ENCODE measurements at regions not wholly inside any gene's neighbourhood (a gene's known extent, or its start where the extent isn't known, plus 50 kb on each side); places are given as distances from the start of the nearest gene placed in this dataset.
"Not testable (repeated sequence)": the region's sequence is repeated elsewhere in the genome, so short reads cannot be mapped to it uniquely, and the experiment has no call there.

DNA sequence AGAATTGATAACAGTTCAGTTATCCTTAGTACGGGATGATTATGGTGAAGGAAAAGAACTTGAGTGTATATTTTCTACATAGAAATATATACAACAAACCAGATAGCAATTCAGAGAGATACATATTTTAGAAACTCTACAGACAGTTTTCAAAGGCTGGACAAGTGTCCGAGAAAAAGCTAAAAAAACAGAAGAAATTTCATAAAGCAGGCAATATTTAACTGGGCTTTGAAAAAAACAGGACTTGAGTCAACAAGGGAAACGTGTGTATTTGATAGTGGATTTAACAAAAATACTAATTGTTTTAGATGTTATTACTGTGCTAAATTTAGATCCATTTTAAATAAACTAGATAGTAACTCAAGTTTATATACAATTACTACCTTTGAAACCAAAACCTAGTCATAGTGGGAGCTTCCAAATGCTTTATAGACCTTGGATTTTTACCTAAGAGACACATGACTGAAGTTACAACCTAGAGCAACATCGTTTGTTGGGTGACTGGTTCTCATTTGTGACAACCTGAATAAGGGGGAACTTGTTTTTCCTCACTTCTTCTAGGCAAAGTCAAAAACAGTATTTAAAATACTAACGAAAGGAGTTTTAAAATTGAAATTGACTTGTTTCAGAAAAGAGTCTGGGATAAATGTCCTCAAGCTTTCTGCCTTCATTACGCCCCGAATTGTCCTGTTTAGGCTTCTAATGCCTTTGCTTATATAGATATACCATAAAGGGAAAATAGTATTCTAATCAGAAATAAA is 116.7 kb upstream of the PRSS16 start (continued):
- TF ChIP-seq, protein P1, sequence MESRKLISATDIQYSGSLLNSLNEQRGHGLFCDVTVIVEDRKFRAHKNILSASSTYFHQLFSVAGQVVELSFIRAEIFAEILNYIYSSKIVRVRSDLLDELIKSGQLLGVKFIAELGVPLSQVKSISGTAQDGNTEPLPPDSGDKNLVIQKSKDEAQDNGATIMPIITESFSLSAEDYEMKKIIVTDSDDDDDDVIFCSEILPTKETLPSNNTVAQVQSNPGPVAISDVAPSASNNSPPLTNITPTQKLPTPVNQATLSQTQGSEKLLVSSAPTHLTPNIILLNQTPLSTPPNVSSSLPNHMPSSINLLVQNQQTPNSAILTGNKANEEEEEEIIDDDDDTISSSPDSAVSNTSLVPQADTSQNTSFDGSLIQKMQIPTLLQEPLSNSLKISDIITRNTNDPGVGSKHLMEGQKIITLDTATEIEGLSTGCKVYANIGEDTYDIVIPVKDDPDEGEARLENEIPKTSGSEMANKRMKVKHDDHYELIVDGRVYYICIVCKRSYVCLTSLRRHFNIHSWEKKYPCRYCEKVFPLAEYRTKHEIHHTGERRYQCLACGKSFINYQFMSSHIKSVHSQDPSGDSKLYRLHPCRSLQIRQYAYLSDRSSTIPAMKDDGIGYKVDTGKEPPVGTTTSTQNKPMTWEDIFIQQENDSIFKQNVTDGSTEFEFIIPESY (IDR thresholded peaks at IDR 0.05): no peak

DNA sequence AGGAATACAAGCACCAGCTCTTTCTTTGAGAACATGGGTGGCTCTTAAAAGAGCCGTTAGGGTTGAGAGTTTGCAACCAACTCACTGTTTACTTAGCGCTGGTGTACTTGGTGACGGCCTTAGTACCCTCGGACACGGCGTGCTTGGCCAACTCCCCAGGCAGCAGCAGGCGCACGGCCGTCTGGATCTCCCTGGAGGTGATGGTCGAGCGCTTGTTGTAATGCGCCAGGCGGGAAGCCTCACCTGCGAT is 115.3 kb upstream of the PRSS16 start:
- 2% methylated on average over 14 of the region's 14 CpGs for WGBS
- H3K27ac ChIP-seq (ENCODE audit: low read depth in 1 of 2, low read length in 2 of 2): peak overlapping the region; percentile 70 to 88
- peaks cover 0 to 19% (median 13%) of the 10 kb centered on the region in 4 donors for H3K4me1 ChIP-seq (ENCODE audit: control insufficient read depth in 4 of 4, insufficient read depth in 4 of 4, low read length in 3 of 4)

DNA sequence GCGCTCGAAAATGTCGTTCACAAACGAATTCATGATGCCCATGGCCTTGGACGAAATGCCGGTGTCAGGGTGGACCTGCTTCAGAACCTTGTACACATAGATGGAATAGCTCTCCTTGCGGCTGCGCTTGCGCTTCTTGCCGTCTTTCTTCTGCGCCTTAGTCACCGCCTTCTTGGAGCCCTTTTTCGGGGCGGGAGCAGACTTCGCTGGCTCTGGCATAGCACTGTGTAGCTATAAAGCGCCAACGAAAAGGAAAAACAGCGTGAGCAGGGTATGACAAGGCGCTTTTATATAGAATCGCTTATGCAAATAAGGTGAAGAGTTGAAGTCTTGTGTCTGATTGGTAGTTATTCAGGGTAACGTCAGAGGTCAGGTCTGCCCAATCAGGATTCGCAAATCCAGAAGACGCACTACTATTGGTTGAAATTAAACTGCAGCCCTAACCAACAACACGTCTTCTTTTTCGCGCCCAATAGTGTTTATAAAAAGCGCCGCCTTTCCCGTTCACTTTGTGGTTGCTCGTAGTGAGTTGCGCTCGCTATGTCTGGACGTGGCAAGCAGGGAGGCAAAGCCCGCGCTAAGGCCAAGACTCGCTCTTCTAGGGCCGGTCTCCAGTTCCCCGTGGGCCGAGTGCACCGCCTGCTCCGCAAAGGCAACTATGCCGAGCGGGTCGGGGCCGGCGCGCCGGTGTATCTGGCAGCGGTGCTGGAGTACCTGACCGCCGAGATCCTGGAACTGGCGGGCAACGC is 114.8 kb upstream of the PRSS16 start:
- WGBS: 2% methylated on average over 53 of the region's 53 CpGs
- H3K4me1 ChIP-seq (ENCODE audit: control insufficient read depth in 4 of 4, insufficient read depth in 4 of 4, low read length in 3 of 4): peaks cover 0 to 19% (median 12%) of the 10 kb centered on the region in 4 donors
- peak overlapping the region; percentile 70 to 88 for H3K27ac ChIP-seq (ENCODE audit: low read depth in 1 of 2, low read length in 2 of 2)

More for the DNA sequence above, 115.3 kb upstream of the PRSS16 start:
- DNase-seq (ENCODE audit: low spot score); H3K36me3 ChIP-seq (ENCODE audit: control insufficient read depth in 4 of 4, insufficient read depth in 3 of 4, low read depth in 1 of 4, low read length in 3 of 4); H3K27me3 ChIP-seq (ENCODE audit: control insufficient read depth in 4 of 4, insufficient read depth in 4 of 4, low read length in 3 of 4): not testable (repeated sequence)
- Histone ChIP-seq H3K4me3 (ENCODE audit: low read depth in 1 of 3, low read length in 3 of 3) (peak overlapping the region; percentile 42 to 51 (median 42)), H3K9ac (ENCODE audit: low read depth in 1 of 2, low read length in 2 of 2) (peak overlapping the region in 1 of 2 donors; percentile 34), H3K9me3 (ENCODE audit: control insufficient read depth in 4 of 4, low read length in 3 of 4) (peaks cover 0 to 17% (median under 1%) of the 10 kb centered on the region in 4 donors)

More for the DNA sequence above, 114.8 kb upstream of the PRSS16 start:
- Histone ChIP-seq H3K9me3 (ENCODE audit: control insufficient read depth in 4 of 4, low read length in 3 of 4) (peaks cover 0 to 17% (median under 1%) of the 10 kb centered on the region in 4 donors), H3K4me3 (ENCODE audit: low read depth in 1 of 3, low read length in 3 of 3) (peak overlapping the region; percentile 42 to 54 (median 45)), H3K36me3 (ENCODE audit: control insufficient read depth in 4 of 4, insufficient read depth in 3 of 4, low read depth in 1 of 4, low read length in 3 of 4) (peaks cover 0 to 7% (median 0%) of the 10 kb centered on the region in 4 donors), H3K27me3 (ENCODE audit: control insufficient read depth in 4 of 4, insufficient read depth in 4 of 4, low read length in 3 of 4) (peaks cover 0 to 4% (median 0%) of the 10 kb centered on the region in 4 donors), H3K9ac (ENCODE audit: low read depth in 1 of 2, low read length in 2 of 2) (peak overlapping the region in 1 of 2 donors; percentile 82)
- TF ChIP-seq, protein P2, sequence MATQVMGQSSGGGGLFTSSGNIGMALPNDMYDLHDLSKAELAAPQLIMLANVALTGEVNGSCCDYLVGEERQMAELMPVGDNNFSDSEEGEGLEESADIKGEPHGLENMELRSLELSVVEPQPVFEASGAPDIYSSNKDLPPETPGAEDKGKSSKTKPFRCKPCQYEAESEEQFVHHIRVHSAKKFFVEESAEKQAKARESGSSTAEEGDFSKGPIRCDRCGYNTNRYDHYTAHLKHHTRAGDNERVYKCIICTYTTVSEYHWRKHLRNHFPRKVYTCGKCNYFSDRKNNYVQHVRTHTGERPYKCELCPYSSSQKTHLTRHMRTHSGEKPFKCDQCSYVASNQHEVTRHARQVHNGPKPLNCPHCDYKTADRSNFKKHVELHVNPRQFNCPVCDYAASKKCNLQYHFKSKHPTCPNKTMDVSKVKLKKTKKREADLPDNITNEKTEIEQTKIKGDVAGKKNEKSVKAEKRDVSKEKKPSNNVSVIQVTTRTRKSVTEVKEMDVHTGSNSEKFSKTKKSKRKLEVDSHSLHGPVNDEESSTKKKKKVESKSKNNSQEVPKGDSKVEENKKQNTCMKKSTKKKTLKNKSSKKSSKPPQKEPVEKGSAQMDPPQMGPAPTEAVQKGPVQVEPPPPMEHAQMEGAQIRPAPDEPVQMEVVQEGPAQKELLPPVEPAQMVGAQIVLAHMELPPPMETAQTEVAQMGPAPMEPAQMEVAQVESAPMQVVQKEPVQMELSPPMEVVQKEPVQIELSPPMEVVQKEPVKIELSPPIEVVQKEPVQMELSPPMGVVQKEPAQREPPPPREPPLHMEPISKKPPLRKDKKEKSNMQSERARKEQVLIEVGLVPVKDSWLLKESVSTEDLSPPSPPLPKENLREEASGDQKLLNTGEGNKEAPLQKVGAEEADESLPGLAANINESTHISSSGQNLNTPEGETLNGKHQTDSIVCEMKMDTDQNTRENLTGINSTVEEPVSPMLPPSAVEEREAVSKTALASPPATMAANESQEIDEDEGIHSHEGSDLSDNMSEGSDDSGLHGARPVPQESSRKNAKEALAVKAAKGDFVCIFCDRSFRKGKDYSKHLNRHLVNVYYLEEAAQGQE (IDR thresholded peaks at IDR 0.05): peak; percentile 81
- peak; percentile 92 for TF ChIP-seq SP1 (IDR thresholded peaks at IDR 0.05)
- peak; percentile 77 for TF ChIP-seq NR2F2 (IDR thresholded peaks at IDR 0.05)
- no peak for TF ChIP-seq FOXA2 (IDR thresholded peaks at IDR 0.05)
- TF ChIP-seq, protein P1 (IDR thresholded peaks at IDR 0.05): no peak
- TF ChIP-seq FOXA1 (IDR thresholded peaks at IDR 0.05): peak; percentile 32
- TF ChIP-seq, protein P3, sequence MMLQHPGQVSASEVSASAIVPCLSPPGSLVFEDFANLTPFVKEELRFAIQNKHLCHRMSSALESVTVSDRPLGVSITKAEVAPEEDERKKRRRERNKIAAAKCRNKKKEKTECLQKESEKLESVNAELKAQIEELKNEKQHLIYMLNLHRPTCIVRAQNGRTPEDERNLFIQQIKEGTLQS (IDR thresholded peaks at IDR 0.05): no peak
- peak in 1 of 2 donors; percentile 31 for TF ChIP-seq RXRA (IDR thresholded peaks at IDR 0.05)
- peak in 1 of 2 donors; percentile 44 for TF ChIP-seq JUND (IDR thresholded peaks at IDR 0.05)
- TF ChIP-seq HNF4A (conservative IDR thresholded peaks at IDR 0.05): no peak
- TF ChIP-seq, protein P4, sequence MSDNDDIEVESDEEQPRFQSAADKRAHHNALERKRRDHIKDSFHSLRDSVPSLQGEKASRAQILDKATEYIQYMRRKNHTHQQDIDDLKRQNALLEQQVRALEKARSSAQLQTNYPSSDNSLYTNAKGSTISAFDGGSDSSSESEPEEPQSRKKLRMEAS (IDR thresholded peaks at IDR 0.05): no peak
- no peak for TF ChIP-seq HNF4G (IDR thresholded peaks at IDR 0.05)
- no peak for TF ChIP-seq GABPA (IDR thresholded peaks at IDR 0.05 in 1 of 2, conservative IDR thresholded peaks at IDR 0.05 in 1 of 2)
- TF ChIP-seq RAD21 (IDR thresholded peaks at IDR 0.05): no peak
- no peak for TF ChIP-seq EGR1 (IDR thresholded peaks at IDR 0.05; ENCODE audit: low read depth in 2 of 2)
- peak; percentile 96 for TF ChIP-seq TAF1 (conservative IDR thresholded peaks at IDR 0.05)
- TF ChIP-seq YY1 (IDR thresholded peaks at IDR 0.05): peak; percentile 35
- TF ChIP-seq, protein P5, sequence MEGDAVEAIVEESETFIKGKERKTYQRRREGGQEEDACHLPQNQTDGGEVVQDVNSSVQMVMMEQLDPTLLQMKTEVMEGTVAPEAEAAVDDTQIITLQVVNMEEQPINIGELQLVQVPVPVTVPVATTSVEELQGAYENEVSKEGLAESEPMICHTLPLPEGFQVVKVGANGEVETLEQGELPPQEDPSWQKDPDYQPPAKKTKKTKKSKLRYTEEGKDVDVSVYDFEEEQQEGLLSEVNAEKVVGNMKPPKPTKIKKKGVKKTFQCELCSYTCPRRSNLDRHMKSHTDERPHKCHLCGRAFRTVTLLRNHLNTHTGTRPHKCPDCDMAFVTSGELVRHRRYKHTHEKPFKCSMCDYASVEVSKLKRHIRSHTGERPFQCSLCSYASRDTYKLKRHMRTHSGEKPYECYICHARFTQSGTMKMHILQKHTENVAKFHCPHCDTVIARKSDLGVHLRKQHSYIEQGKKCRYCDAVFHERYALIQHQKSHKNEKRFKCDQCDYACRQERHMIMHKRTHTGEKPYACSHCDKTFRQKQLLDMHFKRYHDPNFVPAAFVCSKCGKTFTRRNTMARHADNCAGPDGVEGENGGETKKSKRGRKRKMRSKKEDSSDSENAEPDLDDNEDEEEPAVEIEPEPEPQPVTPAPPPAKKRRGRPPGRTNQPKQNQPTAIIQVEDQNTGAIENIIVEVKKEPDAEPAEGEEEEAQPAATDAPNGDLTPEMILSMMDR (IDR thresholded peaks at IDR 0.05; ENCODE audit: low read depth, low read length, missing input control): no peak
- peak; percentile 96 for DNase-seq (ENCODE audit: low spot score)
